ENCODE measurements at regions not wholly inside any gene's neighbourhood (a gene's known extent, or its start where the extent isn't known, plus 50 kb on each side); places are given as distances from the start of the nearest gene placed in this dataset.
"Not testable (repeated sequence)": the region's sequence is repeated elsewhere in the genome, so short reads cannot be mapped to it uniquely, and the experiment has no call there.

- FAIRE-seq (no peak), DNase-seq (ENCODE audit: insufficient read length, low spot score) (no peak)
- no peak for TF ChIP-seq CTCF (IDR thresholded peaks at IDR 0.05; ENCODE audit: insufficient read depth, missing control alignments)
These were observed 89.8 kb upstream of the TLE4 start for GRCh38 chr9:79481846-79482477.

- DNase-seq (ENCODE audit: insufficient read length, low spot score) = no peak
- FAIRE-seq = no peak
- no peak for TF ChIP-seq CTCF (IDR thresholded peaks at IDR 0.05; ENCODE audit: insufficient read depth, missing control alignments)
These were observed 86.5 kb upstream of the TLE4 start for GRCh38 chr9:79485258-79485657.

GRCh38 chr9:79489261-79490000 is 82.3 kb upstream of the TLE4 start:
- FAIRE-seq = no peak
- no peak for DNase-seq (ENCODE audit: insufficient read length, low spot score)
- no peak for TF ChIP-seq CTCF (IDR thresholded peaks at IDR 0.05; ENCODE audit: insufficient read depth, missing control alignments)

- FAIRE-seq (no peak), DNase-seq (ENCODE audit: insufficient read length, low spot score) (no peak)
- TF ChIP-seq CTCF (IDR thresholded peaks at IDR 0.05; ENCODE audit: insufficient read depth, missing control alignments) = no peak
These were observed 81.0 kb upstream of the TLE4 start for GRCh38 chr9:79490657-79491248.

GRCh38 chr9:79492092-79493009 is 79.4 kb upstream of the TLE4 start:
- DNase-seq (ENCODE audit: insufficient read length, low spot score) = no peak
- TF ChIP-seq CTCF (IDR thresholded peaks at IDR 0.05; ENCODE audit: insufficient read depth, missing control alignments) = no peak
- FAIRE-seq = no peak

GRCh38 chr9:79500196-79500864 is 71.4 kb upstream of the TLE4 start:
- FAIRE-seq; DNase-seq (ENCODE audit: insufficient read length, low spot score): not testable (repeated sequence)

GRCh38 chr9:79501546-79501945 is 70.2 kb upstream of the TLE4 start:
- DNase-seq (ENCODE audit: insufficient read length, low spot score) (no peak), FAIRE-seq (no peak)
- TF ChIP-seq CTCF (IDR thresholded peaks at IDR 0.05; ENCODE audit: insufficient read depth, missing control alignments) = no peak

Measured in D721Med (cell line).